ENCODE measurements at regions not wholly inside any gene's neighbourhood (a gene's known extent, or its start where the extent isn't known, plus 50 kb on each side); places are given as distances from the start of the nearest gene placed in this dataset.
"Not testable (repeated sequence)": the region's sequence is repeated elsewhere in the genome, so short reads cannot be mapped to it uniquely, and the experiment has no call there.

DNA sequence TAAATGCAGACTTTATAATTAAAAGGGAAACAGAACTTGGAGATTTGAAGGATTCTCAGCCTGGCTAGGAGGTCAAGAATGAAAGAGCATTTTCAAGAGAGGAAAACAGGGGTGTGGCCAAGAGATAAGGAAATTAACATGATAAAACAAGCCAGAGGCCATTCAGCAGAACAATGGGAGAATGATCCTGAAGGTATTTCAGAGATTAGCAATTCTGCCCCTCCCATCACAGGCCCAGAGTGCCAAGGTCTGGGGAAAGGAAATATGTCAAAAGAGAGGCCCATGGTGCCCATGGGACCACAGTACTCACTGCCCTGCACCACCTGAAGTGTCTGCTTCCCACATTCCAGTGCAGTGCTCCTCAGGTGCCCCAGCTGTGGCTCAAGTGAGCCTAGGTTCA, 188.5 kb upstream of the STS start:
- no peak overlapping the region for H3K27ac ChIP-seq (ENCODE audit: low read depth, low read length)
- H3K4me1 ChIP-seq (ENCODE audit: control insufficient read depth, insufficient read depth, low read length), result no peaks in the 10 kb centered on the region
- no peaks in the 10 kb centered on the region for H3K36me3 ChIP-seq (ENCODE audit: control insufficient read depth, insufficient read depth, low read length)
- H3K4me3 ChIP-seq (ENCODE audit: low read length), result no peak overlapping the region
- H3K27me3 ChIP-seq (ENCODE audit: control insufficient read depth, insufficient read depth, low read length), result no peaks in the 10 kb centered on the region
- H3K9ac ChIP-seq (ENCODE audit: low read length), result no peak overlapping the region

DNA sequence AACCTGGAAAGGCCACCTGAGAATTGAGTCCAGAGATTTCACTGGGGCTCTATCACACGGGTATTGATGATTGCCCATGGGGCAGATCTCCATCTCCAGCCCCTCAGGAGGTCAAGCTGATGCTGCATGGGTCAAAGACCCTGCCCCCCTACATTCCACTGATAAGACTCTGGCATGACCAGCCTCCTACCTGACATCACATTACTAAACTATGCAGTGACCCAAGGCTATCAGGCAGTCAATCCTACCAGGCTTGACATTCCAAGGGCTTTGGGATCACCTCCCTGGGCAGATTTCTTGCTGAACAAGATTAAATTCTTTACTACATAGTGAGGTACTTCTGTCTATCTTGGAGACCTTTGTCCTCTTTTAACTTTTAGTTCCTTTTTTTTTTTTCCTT, 192.7 kb upstream of the STS start:
- Histone ChIP-seq H3K4me1 (ENCODE audit: control insufficient read depth, insufficient read depth, low read length) (no peaks in the 10 kb centered on the region), H3K4me3 (ENCODE audit: low read length) (no peak overlapping the region), H3K27ac (ENCODE audit: low read depth, low read length) (no peak overlapping the region), H3K9ac (ENCODE audit: low read length) (no peak overlapping the region), H3K36me3 (ENCODE audit: control insufficient read depth, insufficient read depth, low read length) (no peaks in the 10 kb centered on the region), H3K27me3 (ENCODE audit: control insufficient read depth, insufficient read depth, low read length) (no peaks in the 10 kb centered on the region)

DNA sequence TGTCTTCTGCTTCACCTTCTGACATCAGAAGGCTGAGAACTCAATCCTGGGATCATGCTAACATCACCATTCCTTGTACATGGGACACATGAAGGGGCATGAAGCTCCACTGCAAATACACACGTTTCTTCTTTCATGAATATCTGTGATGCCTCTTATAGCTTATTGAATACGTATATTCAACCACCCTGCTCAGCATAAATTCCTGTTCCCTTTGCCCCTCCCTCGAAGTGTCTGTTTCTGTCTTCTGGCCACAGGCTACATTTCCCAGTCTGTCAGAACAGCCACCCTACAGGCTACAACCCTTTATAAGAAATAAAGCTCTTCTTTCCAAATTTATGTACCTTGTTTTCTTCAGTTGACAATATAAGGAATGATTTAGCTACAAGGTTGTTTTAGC, 201.3 kb upstream of the STS start:
- Histone ChIP-seq H3K27me3 (ENCODE audit: control insufficient read depth, insufficient read depth, low read length) (no peaks in the 10 kb centered on the region), H3K4me1 (ENCODE audit: control insufficient read depth, insufficient read depth, low read length) (no peaks in the 10 kb centered on the region), H3K27ac (ENCODE audit: low read depth, low read length) (no peak overlapping the region), H3K36me3 (ENCODE audit: control insufficient read depth, insufficient read depth, low read length) (no peaks in the 10 kb centered on the region), H3K9ac (ENCODE audit: low read length) (no peak overlapping the region), H3K4me3 (ENCODE audit: low read length) (no peak overlapping the region)

DNA sequence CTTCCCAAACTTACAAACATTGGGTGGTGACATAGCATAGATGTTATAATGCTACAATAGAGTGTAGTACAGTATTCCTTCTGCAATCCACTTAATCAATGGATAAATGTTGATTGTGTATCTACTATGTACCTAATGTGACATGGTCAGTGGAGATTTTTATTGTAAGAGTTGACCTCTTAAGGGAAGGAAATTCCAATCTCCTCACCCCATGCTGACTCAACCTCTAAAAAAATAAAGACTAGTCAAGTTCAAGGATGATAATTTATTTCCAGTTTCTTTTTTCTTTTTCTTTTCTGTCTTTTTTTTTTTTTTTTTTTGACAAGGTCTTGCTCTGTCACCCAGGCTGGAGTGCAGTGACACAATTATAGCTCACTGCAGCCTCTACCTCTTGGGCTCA, 206.5 kb upstream of the STS start:
- Histone ChIP-seq H3K27me3 (ENCODE audit: control insufficient read depth, insufficient read depth, low read length) (no peaks in the 10 kb centered on the region), H3K36me3 (ENCODE audit: control insufficient read depth, insufficient read depth, low read length) (no peaks in the 10 kb centered on the region), H3K4me1 (ENCODE audit: control insufficient read depth, insufficient read depth, low read length) (no peaks in the 10 kb centered on the region), H3K4me3 (ENCODE audit: low read length) (no peak overlapping the region), H3K9ac (ENCODE audit: low read length) (no peak overlapping the region), H3K27ac (ENCODE audit: low read depth, low read length) (no peak overlapping the region)

DNA sequence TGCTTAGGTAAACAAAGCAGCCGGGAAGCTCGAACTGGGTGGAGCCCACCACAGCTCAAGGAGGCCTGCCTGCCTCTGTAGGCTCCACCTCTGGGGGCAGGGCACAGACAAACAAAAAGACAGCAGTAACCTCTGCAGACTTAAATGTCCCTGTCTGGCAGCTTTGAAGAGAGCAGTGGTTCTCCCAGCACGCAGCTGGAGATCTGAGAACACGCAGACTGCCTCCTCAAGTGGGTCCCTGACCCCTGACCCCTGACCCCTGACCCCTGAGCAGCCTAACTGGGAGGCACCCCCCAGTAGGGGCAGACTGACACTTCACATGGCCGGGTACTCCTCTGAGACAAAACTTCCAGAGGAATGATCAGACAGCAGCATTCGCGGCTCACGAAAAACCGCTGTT, 214.6 kb upstream of the STS start:
- H3K4me1 ChIP-seq (ENCODE audit: control insufficient read depth, insufficient read depth, low read length); H3K27me3 ChIP-seq (ENCODE audit: control insufficient read depth, insufficient read depth, low read length); H3K36me3 ChIP-seq (ENCODE audit: control insufficient read depth, insufficient read depth, low read length); H3K27ac ChIP-seq (ENCODE audit: low read depth, low read length); H3K4me3 ChIP-seq (ENCODE audit: low read length); H3K9ac ChIP-seq (ENCODE audit: low read length): not testable (repeated sequence)

DNA sequence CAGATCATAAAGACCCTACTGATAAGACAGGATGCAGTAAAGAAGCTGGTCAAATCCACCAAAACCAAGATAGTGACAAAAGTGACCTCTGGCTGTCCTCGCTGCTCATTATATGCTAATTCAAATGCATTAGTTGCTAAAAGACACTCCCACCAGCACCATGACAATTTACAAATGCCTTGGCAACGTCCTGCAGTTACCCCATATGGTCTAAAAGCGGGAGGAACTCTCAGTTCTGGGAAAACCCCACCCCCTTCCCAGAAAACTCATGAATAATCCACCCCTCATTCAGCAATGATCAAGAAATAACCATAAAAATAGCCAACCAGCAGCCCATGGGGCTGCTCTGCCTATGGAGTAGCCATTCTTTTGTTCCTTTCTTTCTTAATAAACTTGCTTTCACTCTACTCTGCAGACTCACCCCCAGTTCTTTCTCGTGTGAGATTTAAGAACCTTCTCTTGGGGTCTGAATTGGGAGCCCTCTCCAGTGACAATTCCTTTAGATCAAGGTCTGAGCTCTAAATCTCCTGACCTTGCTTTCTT, 217.1 kb upstream of the STS start:
- Histone ChIP-seq H3K36me3 (ENCODE audit: control insufficient read depth, insufficient read depth, low read length) (no peaks in the 10 kb centered on the region), H3K9ac (ENCODE audit: low read length) (no peak overlapping the region), H3K27ac (ENCODE audit: low read depth, low read length) (no peak overlapping the region), H3K27me3 (ENCODE audit: control insufficient read depth, insufficient read depth, low read length) (no peaks in the 10 kb centered on the region), H3K4me3 (ENCODE audit: low read length) (no peak overlapping the region), H3K4me1 (ENCODE audit: control insufficient read depth, insufficient read depth, low read length) (no peaks in the 10 kb centered on the region)

DNA sequence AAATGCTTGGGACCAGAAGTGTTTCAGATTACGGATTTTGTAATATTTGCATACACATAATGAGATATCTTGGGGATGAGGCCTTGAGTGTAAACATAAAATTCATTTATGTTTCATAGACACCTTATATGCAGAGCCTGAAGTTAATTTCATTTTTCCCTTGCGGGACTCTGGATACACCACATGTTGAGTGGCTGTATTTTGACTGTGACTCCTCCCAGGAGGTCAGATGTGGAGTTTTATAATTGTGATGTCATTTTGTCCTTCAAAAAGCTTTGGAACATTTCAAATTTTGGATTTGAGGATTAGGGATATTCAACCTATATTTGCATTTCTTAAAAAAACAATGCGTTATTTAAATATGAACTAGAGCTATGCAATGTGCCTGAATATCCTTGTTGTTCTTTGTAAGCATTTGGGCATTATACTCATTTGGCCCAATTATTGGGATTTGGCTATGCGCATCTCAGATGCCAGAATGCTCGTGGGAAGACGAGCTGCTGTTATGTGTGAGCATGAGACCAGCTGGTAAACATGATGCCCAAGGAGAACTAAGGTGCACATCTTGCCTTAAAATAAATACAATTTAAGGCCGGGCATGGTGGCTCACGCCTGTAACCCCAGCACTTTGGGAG, 223.0 kb upstream of the STS start:
- no peaks in the 10 kb centered on the region for H3K4me1 ChIP-seq (ENCODE audit: control insufficient read depth, insufficient read depth, low read length)
- H3K36me3 ChIP-seq (ENCODE audit: control insufficient read depth, insufficient read depth, low read length), result no peaks in the 10 kb centered on the region
- H3K27me3 ChIP-seq (ENCODE audit: control insufficient read depth, insufficient read depth, low read length), result no peaks in the 10 kb centered on the region
- no peak overlapping the region for H3K27ac ChIP-seq (ENCODE audit: low read depth, low read length)
- no peak overlapping the region for H3K4me3 ChIP-seq (ENCODE audit: low read length)
- H3K9ac ChIP-seq (ENCODE audit: low read length), result no peak overlapping the region

DNA sequence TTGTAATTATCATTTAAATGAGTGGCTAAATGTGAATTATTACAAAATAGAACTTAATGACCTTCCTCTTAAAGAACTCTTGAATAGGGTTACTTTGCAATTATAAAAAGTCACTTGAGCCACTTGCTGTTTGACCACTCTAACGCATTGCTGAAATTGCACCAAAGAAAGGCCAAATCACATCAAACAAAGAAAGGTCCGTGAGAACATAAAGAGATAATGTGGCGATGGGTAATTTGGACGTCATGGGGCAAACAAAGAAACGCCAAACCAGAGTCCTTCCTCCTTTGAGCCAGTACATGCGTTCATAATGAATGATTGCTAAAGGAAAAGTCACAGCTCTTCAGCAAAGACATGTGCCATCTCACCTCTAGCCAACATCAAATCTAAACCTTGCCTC, 229.8 kb upstream of the STS start:
- Histone ChIP-seq H3K4me3 (ENCODE audit: low read length) (no peak overlapping the region), H3K36me3 (ENCODE audit: control insufficient read depth, insufficient read depth, low read length) (no peaks in the 10 kb centered on the region), H3K27me3 (ENCODE audit: control insufficient read depth, insufficient read depth, low read length) (no peaks in the 10 kb centered on the region), H3K27ac (ENCODE audit: low read depth, low read length) (no peak overlapping the region), H3K4me1 (ENCODE audit: control insufficient read depth, insufficient read depth, low read length) (no peaks in the 10 kb centered on the region), H3K9ac (ENCODE audit: low read length) (no peak overlapping the region)

DNA sequence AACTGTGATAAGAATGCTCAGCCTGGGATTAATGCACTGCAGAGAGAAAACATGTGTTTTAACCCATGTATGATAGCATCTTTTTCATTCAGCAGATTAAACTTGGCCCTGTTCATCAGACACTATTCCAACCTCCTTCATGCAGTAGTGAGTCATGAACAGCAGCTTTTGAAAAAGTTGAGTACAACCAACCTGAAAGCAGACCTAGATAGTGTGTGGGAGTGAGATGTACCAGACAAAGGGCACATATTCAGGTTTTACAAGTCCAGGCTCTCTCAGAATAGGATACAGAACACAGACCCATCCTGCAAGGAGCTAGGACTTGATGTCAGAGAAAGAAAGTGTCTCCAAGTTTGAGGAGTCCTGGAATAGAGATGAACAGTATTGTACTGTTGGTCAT, 237.3 kb upstream of the STS start:
- no peak overlapping the region for H3K27ac ChIP-seq (ENCODE audit: low read depth, low read length)
- H3K9ac ChIP-seq (ENCODE audit: low read length), result no peak overlapping the region
- no peaks in the 10 kb centered on the region for H3K27me3 ChIP-seq (ENCODE audit: control insufficient read depth, insufficient read depth, low read length)
- no peak overlapping the region for H3K4me3 ChIP-seq (ENCODE audit: low read length)
- no peaks in the 10 kb centered on the region for H3K4me1 ChIP-seq (ENCODE audit: control insufficient read depth, insufficient read depth, low read length)
- H3K36me3 ChIP-seq (ENCODE audit: control insufficient read depth, insufficient read depth, low read length), result no peaks in the 10 kb centered on the region

DNA sequence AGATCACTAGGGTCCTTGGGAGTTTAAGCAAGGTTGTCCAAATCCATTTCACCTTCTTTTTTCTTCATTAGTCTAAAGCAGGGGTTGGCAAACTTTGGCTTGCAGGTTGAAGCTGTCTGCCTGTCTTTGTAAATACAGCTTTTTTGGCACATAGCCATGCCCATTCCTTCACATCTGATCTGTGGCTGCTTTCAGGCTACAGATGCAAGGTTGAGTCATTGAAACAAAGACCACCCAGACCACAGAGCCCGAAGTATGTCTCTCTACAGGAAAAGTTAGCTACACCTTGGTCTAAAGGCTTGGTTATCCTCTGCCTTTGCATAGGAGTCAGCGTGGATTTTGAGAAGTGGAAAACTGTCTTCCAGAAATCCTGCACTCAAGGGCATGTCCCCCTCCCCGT, 238.1 kb upstream of the STS start:
- Histone ChIP-seq H3K9ac (ENCODE audit: low read length) (no peak overlapping the region), H3K27ac (ENCODE audit: low read depth, low read length) (no peak overlapping the region), H3K4me3 (ENCODE audit: low read length) (no peak overlapping the region), H3K27me3 (ENCODE audit: control insufficient read depth, insufficient read depth, low read length) (no peaks in the 10 kb centered on the region), H3K4me1 (ENCODE audit: control insufficient read depth, insufficient read depth, low read length) (no peaks in the 10 kb centered on the region), H3K36me3 (ENCODE audit: control insufficient read depth, insufficient read depth, low read length) (no peaks in the 10 kb centered on the region)

DNA sequence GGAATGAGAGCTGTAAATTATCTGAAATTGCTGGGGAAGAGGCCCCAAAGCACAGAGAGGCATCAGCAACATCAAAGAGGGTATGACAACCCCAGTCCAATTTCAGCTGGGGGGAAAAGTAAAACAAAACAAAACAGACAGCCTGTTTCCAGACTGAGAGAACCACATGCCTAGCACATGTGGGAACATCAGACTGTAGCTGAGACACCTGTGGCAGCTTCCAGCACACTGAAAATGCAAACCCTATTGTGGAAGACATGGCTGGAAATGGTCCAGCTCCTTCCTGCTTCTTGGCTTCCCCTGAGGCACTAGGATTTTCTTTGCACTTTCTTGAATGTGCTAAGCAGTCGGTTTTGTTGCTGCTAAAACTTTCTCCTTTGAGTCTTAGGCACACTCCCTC, 240.9 kb upstream of the STS start:
- no peak overlapping the region for H3K9ac ChIP-seq (ENCODE audit: low read length)
- H3K36me3 ChIP-seq (ENCODE audit: control insufficient read depth, insufficient read depth, low read length), result no peaks in the 10 kb centered on the region
- H3K27ac ChIP-seq (ENCODE audit: low read depth, low read length), result no peak overlapping the region
- H3K4me1 ChIP-seq (ENCODE audit: control insufficient read depth, insufficient read depth, low read length), result no peaks in the 10 kb centered on the region
- no peak overlapping the region for H3K4me3 ChIP-seq (ENCODE audit: low read length)
- H3K27me3 ChIP-seq (ENCODE audit: control insufficient read depth, insufficient read depth, low read length), result no peaks in the 10 kb centered on the region

DNA sequence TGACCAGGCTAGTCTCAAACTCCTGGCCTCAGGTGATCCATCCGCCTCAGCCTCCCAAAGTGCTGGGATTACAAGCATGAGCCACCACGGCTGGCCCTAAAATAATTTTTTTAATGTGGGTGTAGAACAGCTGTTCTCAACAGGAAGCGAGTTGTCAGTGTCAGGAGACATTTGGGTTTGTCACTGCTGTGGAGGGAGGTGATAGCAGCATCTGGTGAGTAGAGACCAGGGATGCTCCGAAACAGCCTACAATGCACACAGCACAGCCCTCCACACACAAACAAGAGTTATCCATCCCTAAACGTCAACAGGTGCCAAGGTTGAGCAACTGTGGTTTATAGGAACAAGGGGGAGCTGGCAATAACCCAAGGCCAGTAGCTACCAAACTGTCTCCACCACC, 243.4 kb upstream of the STS start:
- Histone ChIP-seq H3K27me3 (ENCODE audit: control insufficient read depth, insufficient read depth, low read length) (no peaks in the 10 kb centered on the region), H3K4me1 (ENCODE audit: control insufficient read depth, insufficient read depth, low read length) (no peaks in the 10 kb centered on the region), H3K36me3 (ENCODE audit: control insufficient read depth, insufficient read depth, low read length) (no peaks in the 10 kb centered on the region), H3K27ac (ENCODE audit: low read depth, low read length) (no peak overlapping the region), H3K9ac (ENCODE audit: low read length) (no peak overlapping the region), H3K4me3 (ENCODE audit: low read length) (no peak overlapping the region)

DNA sequence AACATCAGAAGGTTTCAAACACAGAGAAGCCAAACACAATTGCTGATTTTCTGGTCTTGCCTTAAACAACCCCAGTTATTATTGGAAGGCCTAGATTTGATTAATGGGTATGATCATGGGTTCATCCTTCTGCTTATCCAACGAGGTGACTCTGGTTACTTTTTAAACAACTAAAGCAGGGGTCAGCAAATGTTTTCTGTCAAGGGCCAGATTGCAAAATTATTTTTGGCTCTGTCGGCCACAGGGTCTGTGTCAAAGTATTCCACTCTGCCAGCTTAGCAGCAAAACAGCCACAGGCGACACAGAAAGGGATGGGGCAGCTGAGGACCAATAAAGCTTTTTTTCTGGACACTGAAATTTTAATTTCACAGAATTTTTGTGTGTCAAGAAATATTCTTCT, 249.1 kb upstream of the STS start:
- no peaks in the 10 kb centered on the region for H3K36me3 ChIP-seq (ENCODE audit: control insufficient read depth, insufficient read depth, low read length)
- H3K27ac ChIP-seq (ENCODE audit: low read depth, low read length), result no peak overlapping the region
- no peak overlapping the region for H3K9ac ChIP-seq (ENCODE audit: low read length)
- no peaks in the 10 kb centered on the region for H3K27me3 ChIP-seq (ENCODE audit: control insufficient read depth, insufficient read depth, low read length)
- no peaks in the 10 kb centered on the region for H3K4me1 ChIP-seq (ENCODE audit: control insufficient read depth, insufficient read depth, low read length)
- no peak overlapping the region for H3K4me3 ChIP-seq (ENCODE audit: low read length)
